Lower leg skin (tissue), 3 donors: ENCODE measurements at regions not wholly inside any gene's neighbourhood (a gene's known extent, or its start where the extent isn't known, plus 50 kb on each side); places are given as distances from the start of the nearest gene placed in this dataset.

Experiments used
- POLR2A ChIP-seq, 2 donors: fragments of 450-650 bp; IDR thresholded peaks; one replicate each; pipeline ENCODE4 v1.6.1; 2016 to 2017; ENCODE audit warnings: antibody characterized with exemption in 2 of 2, mild to moderate bottlenecking in 1 of 2, moderate library complexity in 1 of 2
- TF ChIP-seq, protein P1 (sequence below), 3 donors: fragments of 450-650 bp; IDR thresholded peaks; one replicate each; pipeline ENCODE4 v1.5.1; 2016; ENCODE audit warnings: antibody characterized with exemption in 3 of 3, mild to moderate bottlenecking in 3 of 3, moderate library complexity in 2 of 3

DNA sequence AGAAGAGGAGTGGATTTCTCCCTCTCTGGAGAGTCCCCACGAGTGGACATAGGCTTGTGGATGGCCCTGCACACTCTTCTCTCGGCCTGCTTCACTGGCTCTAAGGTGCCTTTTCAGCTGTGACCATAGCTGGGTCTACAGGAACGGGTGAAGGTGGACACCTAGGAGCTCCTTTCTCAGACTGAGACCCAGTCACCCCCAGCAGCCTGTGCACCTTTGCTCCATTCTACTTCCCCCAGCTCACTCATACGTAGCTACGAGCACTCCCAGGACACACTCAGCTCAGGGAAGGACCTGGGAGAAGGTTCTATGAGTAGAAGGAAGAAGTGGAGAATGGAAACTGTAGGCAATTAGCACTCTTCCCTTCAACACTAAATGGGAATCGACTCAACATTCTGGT, 272.0 kb upstream of the KLF6 start:
- no peak for TF ChIP-seq POLR2A (IDR thresholded peaks at IDR 0.05)
- TF ChIP-seq, protein P1, sequence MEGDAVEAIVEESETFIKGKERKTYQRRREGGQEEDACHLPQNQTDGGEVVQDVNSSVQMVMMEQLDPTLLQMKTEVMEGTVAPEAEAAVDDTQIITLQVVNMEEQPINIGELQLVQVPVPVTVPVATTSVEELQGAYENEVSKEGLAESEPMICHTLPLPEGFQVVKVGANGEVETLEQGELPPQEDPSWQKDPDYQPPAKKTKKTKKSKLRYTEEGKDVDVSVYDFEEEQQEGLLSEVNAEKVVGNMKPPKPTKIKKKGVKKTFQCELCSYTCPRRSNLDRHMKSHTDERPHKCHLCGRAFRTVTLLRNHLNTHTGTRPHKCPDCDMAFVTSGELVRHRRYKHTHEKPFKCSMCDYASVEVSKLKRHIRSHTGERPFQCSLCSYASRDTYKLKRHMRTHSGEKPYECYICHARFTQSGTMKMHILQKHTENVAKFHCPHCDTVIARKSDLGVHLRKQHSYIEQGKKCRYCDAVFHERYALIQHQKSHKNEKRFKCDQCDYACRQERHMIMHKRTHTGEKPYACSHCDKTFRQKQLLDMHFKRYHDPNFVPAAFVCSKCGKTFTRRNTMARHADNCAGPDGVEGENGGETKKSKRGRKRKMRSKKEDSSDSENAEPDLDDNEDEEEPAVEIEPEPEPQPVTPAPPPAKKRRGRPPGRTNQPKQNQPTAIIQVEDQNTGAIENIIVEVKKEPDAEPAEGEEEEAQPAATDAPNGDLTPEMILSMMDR (IDR thresholded peaks at IDR 0.05), result no peak
